ENCODE measurements at regions not wholly inside any gene's neighbourhood (a gene's known extent, or its start where the extent isn't known, plus 50 kb on each side); places are given as distances from the start of the nearest gene placed in this dataset.

GRCh38 chr7:94286111-94286510, 108.6 kb upstream of the COL1A2 start:
- H2AFZ ChIP-seq = no peak overlapping the region
- no peak for DNase-seq (ENCODE audit: low spot score)
- no peaks in the 10 kb centered on the region for H3K9me3 ChIP-seq (ENCODE audit: low read depth)
- H3K4me1 ChIP-seq (ENCODE audit: insufficient read depth) = peaks cover 6% of the 10 kb centered on the region
- no peaks in the 10 kb centered on the region for H3K36me3 ChIP-seq (replicated peaks; ENCODE audit: insufficient read depth, low read depth)
- no peaks in the 10 kb centered on the region for H3K79me2 ChIP-seq
- no peak overlapping the region for H3K4me2 ChIP-seq
- H4K20me1 ChIP-seq (ENCODE audit: insufficient read depth, poor library complexity, severe bottlenecking) = no peaks in the 10 kb centered on the region
- 50% methylated on average over 1 of the region's 1 CpG for WGBS (ENCODE audit: low lambda C conversion rate, missing lambda C conversion rate)
- H3K27me3 ChIP-seq = no peaks in the 10 kb centered on the region
- no peak overlapping the region for H3K4me3 ChIP-seq
- TF ChIP-seq EZH2 (IDR thresholded peaks at IDR 0.05; ENCODE audit: borderline replicate concordance) (no peak), EZH2phosphoT487 (IDR thresholded peaks at IDR 0.05; ENCODE audit: low read depth, severe bottlenecking, unreplicated experiment) (no peak), CTCF (IDR thresholded peaks at IDR 0.05; ENCODE audit: poor library complexity) (no peak)
- no peaks in the 10 kb centered on the region for H3K9me2 ChIP-seq (replicated peaks; ENCODE audit: insufficient read depth)
- H3K27ac ChIP-seq = no peak overlapping the region

- 85% methylated on average over 1 of the region's 1 CpG for WGBS (ENCODE audit: low lambda C conversion rate, missing lambda C conversion rate)
These were observed 106.6 kb upstream of the COL1A2 start for GRCh38 chr7:94288096-94288495.

DNA sequence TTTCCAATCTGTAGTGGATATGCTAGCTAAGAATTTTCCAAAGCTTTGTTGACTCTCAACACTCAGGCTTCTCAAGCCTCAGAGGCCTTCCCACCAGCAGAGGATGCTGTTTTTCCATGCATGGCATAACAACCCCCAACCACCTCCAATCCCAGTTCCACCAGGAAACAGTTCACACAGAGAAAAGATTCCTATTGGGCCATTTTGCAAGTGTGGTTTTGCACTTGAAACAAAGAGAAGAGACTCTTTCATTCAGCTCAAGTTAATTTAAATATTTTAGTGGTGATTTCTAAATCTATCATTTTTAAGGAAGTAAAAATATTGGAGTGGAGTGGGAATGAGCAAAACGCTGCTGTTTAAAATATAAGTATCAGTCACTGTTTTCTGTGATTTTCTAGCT, 105.6 kb upstream of the COL1A2 start:
- Histone ChIP-seq H3K4me2 (no peak overlapping the region), H3K79me2 (no peaks in the 10 kb centered on the region), H3K9me3 (ENCODE audit: low read depth) (no peaks in the 10 kb centered on the region), H3K36me3 (replicated peaks; ENCODE audit: insufficient read depth, low read depth) (no peaks in the 10 kb centered on the region), H3K27ac (no peak overlapping the region), H3K4me3 (no peak overlapping the region), H4K20me1 (ENCODE audit: insufficient read depth, poor library complexity, severe bottlenecking) (no peaks in the 10 kb centered on the region), H3K9me2 (replicated peaks; ENCODE audit: insufficient read depth) (no peaks in the 10 kb centered on the region), H3K4me1 (ENCODE audit: insufficient read depth) (peaks cover 6% of the 10 kb centered on the region), H2AFZ (no peak overlapping the region), H3K27me3 (no peaks in the 10 kb centered on the region)
- DNase-seq (ENCODE audit: low spot score) = peak; percentile 89
- WGBS (ENCODE audit: low lambda C conversion rate, missing lambda C conversion rate) = 17% methylated on average over 1 of the region's 1 CpG
- TF ChIP-seq EZH2 (IDR thresholded peaks at IDR 0.05; ENCODE audit: borderline replicate concordance) (no peak), CTCF (IDR thresholded peaks at IDR 0.05; ENCODE audit: poor library complexity) (peak; percentile 97)

More at GRCh38 chr7:94288096-94288495, 106.6 kb upstream of the COL1A2 start:
- Histone ChIP-seq H3K9me2 (replicated peaks; ENCODE audit: insufficient read depth) (no peaks in the 10 kb centered on the region), H3K4me1 (ENCODE audit: insufficient read depth) (peaks cover 6% of the 10 kb centered on the region), H2AFZ (no peak overlapping the region), H4K20me1 (ENCODE audit: insufficient read depth, poor library complexity, severe bottlenecking) (no peaks in the 10 kb centered on the region), H3K4me2 (no peak overlapping the region), H3K27me3 (no peaks in the 10 kb centered on the region), H3K79me2 (no peaks in the 10 kb centered on the region), H3K9me3 (ENCODE audit: low read depth) (no peaks in the 10 kb centered on the region), H3K36me3 (replicated peaks; ENCODE audit: insufficient read depth, low read depth) (no peaks in the 10 kb centered on the region), H3K27ac (no peak overlapping the region), H3K4me3 (no peak overlapping the region)
- TF ChIP-seq EZH2 (IDR thresholded peaks at IDR 0.05; ENCODE audit: borderline replicate concordance) = no peak
- TF ChIP-seq CTCF (IDR thresholded peaks at IDR 0.05; ENCODE audit: poor library complexity) = no peak
- TF ChIP-seq EZH2phosphoT487 (IDR thresholded peaks at IDR 0.05; ENCODE audit: low read depth, severe bottlenecking, unreplicated experiment) = no peak
- no peak for DNase-seq (ENCODE audit: low spot score)

Measured in hepatocyte (in vitro differentiated cells).